NCI-H187 treated with DMSO at 0.1 percent for 48 hours (cell line): ENCODE measurements at regions not wholly inside any gene's neighbourhood (a gene's known extent, or its start where the extent isn't known, plus 50 kb on each side); places are given as distances from the start of the nearest gene placed in this dataset.
"Not testable (repeated sequence)": the region's sequence is repeated elsewhere in the genome, so short reads cannot be mapped to it uniquely, and the experiment has no call there.

ENCODE experiments used
- DNase-seq: peaks from one replicate; lab custom pipeline; 2025; lab: John Stamatoyannopoulos, UW

- no peak for DNase-seq
Observed at GRCh38 chr2:128613876-128614275, 295.2 kb upstream of the HS6ST1 start.

DNA sequence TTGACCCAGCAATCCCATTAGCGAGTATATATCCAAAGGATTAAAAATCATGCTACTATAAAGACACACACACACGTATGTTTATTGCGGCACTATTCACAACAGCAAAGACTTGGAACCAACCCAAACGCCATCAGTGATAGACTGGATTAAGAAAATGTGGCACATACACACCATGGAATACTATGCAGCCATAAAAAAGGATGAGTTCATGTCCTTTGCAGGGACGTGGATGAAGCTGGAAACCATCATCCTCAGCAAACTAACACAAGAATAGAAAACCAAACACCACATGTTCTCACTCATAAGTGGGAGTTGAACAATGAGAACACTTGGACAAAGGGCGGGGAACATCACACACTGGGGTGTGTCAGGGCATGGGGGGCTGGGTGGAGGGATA is 296.2 kb upstream of the HS6ST1 start:
- not testable (repeated sequence) for DNase-seq

DNA sequence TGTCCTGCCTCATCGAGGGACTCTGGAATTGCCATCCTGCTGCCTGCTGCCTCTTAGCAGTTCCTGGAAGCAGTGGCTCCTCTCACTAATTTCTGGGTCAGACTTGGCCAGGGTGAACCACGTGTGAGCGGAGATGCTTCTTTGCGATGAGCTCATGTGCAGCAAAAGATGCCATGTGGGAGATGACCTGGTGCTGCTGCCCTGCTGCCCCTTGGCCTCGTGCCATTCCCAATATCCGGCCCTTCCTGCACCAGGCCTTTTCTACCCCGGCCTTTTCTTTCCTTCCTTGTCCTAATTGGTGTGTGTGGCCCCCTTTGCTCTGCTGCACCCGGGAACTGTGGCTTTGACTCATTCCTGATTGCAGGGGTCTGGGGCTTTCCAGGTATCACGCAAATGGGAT is 296.9 kb upstream of the HS6ST1 start:
- no peak for DNase-seq

DNA sequence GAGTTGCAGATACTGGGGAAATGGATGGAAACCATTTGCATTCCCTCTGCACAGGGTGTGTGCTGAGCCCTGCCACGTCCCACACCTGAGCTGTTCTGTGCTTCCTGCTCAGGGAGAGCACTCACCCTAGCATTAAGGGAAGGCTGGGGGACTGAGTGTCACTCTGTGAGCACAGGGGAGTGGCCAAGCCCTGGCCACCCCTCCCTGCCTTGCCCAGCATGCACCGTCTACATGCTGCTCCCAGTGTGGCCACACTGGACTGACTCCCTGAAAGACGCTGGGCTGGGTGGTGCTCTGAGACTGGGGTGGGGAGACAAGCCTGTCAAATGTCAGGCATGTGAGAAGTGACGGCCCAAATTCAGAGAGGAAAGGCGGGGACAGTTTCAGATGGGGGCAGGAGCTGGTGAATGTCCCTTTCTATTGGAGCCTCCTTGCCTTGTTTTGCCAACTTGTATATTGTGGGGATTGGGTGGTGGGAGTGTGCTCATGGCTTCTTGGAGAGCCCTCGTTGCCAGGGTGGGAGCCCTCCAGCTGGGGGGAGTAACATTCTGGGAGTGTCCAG is 298.4 kb upstream of the HS6ST1 start:
- no peak for DNase-seq

- DNase-seq, result no peak
Observed at GRCh38 chr2:128617661-128618060, 299.0 kb upstream of the HS6ST1 start.

DNA sequence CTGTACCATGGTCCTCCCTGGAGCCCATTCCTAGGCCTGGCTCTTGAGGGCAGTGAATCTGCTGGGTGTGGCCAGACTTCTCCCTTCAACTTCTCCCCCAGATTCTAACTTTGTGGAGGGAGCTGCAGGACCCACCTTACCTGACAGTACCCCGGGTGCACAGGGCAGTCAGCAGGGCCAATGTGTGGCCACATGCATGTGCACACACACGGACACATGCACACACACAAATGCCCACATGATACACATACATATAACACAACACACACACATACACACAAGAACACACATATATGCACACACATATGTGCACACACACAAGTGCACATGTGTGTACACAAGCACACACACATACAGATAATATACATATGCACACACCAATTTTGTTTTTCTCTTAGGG is 300.0 kb upstream of the HS6ST1 start:
- no peak for DNase-seq

DNA sequence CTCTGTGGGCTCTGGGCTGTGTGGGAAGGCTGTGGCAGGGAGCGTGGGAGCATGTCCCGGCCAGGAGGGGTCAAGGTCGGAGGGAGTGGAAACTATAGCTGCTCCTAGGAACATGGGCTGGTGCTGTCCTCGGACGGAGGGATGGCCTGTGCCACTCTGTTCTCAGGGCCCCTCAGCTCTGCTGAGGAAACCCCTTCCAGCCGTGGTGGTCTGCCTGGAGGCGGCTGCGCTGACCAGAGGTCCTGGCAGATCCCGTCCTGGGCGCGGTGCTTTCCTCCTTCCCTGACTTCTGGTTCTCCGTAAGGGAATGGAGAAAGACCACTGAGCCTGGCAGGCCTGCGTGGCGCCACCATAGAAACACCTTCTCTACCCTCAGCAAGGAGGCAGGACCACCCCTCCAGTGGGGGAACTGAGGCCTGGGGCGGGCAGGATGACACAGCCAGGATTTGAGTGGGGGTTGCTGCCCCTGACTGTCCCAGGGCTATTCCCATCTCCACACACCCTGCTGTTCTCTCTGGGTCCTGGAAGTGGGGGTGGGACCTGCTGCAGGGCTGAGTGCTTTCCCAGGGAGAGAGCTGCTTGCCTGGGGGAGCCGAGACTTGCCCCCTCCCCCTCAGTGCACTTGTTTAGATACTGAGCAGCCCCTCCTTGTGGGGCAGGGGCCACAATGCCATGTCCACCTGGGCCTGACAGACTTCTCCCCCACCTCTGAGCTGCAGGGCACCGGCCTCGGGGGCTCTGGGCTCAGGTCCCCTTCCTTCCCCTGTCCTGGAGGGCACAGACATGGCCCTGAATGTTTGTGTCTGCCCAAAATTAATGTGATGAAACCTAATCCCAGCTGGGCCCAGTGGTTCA is 301.0 kb upstream of the HS6ST1 start:
- DNase-seq, result no peak

DNA sequence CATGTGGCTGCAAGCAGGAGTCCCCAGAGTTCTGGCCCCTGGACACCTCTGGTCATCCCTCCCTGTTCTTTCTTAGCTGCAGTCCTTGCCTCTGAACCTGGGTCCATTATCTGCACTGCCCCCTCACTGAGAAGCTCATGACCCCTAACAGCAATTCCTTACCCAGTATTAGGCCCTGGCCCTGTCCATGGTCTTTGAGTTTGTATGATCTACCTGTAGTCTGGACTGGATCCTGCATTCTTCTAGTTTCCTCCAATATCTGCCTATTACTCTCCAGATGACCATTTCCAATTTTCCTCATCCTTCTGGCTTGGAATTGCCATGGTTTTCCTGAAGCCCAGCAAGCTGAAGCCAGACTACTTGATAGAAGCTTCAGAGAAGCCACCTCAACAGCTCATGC is 302.4 kb upstream of the HS6ST1 start:
- no peak for DNase-seq

GRCh38 chr2:128622371-128622770 is 303.7 kb upstream of the HS6ST1 start:
- DNase-seq, result no peak

- no peak for DNase-seq
Observed at GRCh38 chr2:128622955-128623620, 304.4 kb upstream of the HS6ST1 start.

GRCh38 chr2:128623776-128624761 is 305.4 kb upstream of the HS6ST1 start:
- no peak for DNase-seq

GRCh38 chr2:128624956-128625355 is 306.3 kb upstream of the HS6ST1 start:
- DNase-seq, result no peak

- no peak for DNase-seq
Observed at GRCh38 chr2:128625421-128625820, 306.8 kb upstream of the HS6ST1 start.

DNA sequence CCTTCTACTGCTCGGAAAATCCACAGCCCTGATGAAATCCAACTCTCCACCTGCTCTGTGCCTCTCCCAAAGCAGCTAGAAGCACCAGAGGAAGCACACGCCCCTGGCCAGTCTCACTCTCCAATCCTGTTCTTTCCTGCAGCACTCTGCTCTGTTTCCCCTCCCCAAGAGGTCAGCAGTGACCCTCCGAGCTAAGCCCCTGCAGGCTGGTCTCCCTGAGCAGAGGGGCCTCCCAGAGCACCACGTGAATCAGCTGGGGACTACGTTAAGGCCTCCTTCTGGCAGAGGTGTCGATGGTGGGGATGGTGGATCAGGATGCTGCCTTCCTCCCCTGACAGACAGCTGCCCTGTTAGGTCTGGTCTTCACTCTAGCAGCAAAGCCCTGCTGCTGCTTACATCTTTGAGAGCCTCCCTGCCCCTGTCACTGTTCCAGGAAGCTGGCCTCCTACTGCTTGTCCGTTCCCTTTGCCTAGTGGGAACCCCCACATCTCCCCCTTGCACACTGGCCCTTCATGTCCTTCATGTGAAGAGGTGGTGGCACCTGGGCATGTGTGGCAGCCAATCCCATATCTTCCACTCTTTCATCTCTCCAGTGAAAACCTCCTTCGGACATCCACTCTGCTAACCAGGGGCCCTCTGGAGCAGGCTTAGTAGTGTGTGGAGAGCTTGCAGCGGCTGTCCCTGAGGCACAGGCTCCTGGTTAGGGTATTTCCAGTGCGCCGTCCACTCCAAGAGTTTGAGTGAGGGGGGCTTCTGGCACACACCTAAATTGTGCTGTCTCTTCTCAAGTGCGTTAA is 307.5 kb upstream of the HS6ST1 start:
- DNase-seq, result no peak

DNA sequence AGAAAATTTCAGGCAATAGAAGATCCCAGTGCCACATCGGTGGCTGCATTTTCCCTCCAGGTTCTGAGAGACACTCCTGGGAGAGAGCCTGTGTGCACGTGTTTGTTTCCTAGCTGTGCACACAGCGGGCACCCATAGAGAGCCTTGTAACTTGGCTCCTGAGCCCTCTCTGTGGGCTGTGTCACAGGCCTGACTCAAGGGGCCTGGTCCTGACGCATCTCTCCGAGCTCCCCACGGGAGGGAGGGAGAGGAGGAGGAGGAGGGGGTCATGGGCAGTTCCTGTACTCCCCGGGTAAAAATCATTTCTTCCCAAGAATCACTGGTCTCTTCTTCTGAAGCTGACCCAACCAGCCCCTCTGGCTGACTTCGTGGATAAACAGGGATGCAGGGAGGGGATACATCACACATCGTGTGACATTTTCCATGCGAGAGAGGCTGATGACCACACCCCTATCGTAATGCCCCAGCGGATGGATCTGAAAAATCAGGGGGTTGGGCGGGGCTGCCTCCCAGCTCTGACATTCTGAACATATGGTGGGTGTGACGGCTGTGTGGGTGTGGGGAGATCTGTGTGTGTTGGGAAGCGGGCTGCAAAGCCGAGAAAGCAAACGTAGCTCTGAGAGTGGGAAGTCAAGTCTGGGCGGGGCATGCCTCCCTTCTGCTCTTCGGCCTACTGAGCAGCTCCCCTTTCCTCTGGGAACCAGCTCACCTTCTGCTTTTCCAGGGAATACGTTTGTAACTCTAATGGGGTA is 308.3 kb upstream of the HS6ST1 start:
- DNase-seq, result no peak

- DNase-seq, result no peak
Observed at GRCh38 chr2:128628206-128628605, 309.5 kb upstream of the HS6ST1 start.

DNA sequence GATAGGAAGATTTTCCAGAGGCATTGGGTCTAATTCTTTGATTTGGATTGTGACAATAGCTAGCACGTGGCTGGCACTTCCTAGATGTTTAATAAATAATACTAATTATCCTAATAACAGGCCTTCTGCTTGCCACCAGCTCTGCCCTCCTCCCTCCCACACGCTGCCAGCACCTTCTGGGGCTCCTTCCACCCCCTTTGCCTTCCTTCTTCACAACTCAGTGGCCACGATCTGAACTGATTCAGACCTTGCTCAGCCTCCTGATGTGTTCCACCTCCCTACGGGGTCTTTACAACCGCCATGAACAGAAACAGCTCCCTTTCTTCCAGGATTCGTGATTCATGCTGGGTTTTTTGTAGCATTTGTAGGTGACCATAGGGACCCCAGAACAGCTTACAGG is 310.3 kb upstream of the HS6ST1 start:
- DNase-seq, result no peak

DNA sequence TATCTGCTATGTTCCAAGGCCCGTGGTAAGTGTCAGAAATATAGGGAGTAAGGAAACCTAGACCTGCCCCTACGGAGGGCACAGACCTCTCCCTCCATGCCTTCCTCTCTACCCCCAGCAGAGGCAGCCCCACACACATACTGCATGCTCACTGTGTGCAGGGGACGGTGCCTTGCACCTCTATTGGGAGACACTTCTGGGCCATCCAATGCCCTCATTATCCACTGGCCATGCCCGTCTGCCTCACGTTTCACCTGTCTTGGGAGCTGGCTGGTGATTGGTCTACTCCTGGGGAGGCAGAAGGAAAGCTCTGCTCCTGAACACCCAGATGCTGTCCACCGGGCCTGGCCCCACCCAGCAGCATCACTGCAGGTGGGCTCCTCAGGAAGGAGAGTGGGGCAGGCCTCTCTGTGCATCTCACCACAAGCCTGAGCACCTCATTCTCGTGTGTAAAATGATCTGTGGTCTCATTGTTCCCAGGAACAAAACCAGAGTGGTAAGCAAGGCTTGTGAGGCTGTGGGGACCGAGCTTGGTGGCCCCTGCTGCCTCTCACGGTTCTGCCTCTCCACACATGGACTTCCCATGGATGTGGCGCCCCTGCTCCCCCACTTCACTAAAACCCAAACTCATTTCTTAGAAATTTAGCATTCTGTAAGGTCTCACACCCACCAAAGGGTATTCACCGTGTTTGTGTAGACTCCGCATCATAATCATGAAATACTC is 312.5 kb upstream of the HS6ST1 start:
- no peak for DNase-seq

GRCh38 chr2:128631698-128632500 is 313.2 kb upstream of the HS6ST1 start:
- DNase-seq, result no peak
